ENCODE measurements at regions not wholly inside any gene's neighbourhood (a gene's known extent, or its start where the extent isn't known, plus 50 kb on each side); places are given as distances from the start of the nearest gene placed in this dataset.
"Not testable (repeated sequence)": the region's sequence is repeated elsewhere in the genome, so short reads cannot be mapped to it uniquely, and the experiment has no call there.

- no peak for DNase-seq (ENCODE audit: low spot score)
Observed at GRCh38 chr19:30276883-30277280, 95.3 kb upstream of the ZNF536 start.

GRCh38 chr19:30277941-30278881 is 94.0 kb upstream of the ZNF536 start:
- DNase-seq (ENCODE audit: low spot score) = no peak

- no peak for DNase-seq (ENCODE audit: low spot score)
Observed at GRCh38 chr19:30278882-30279254, 93.3 kb upstream of the ZNF536 start.

GRCh38 chr19:30280018-30280417 is 92.2 kb upstream of the ZNF536 start:
- no peak for DNase-seq (ENCODE audit: low spot score)

GRCh38 chr19:30281906-30282305 is 90.3 kb upstream of the ZNF536 start:
- DNase-seq (ENCODE audit: low spot score) = no peak

- DNase-seq (ENCODE audit: low spot score) = no peak
Observed at GRCh38 chr19:30283556-30283955, 88.6 kb upstream of the ZNF536 start.

GRCh38 chr19:30284209-30284608 is 88.0 kb upstream of the ZNF536 start:
- DNase-seq (ENCODE audit: low spot score) = no peak

- no peak for DNase-seq (ENCODE audit: low spot score)
Observed at GRCh38 chr19:30284885-30285284, 87.3 kb upstream of the ZNF536 start.

GRCh38 chr19:30286378-30286777 is 85.8 kb upstream of the ZNF536 start:
- DNase-seq (ENCODE audit: low spot score) = no peak

GRCh38 chr19:30287259-30287658 is 84.9 kb upstream of the ZNF536 start:
- DNase-seq (ENCODE audit: low spot score) = no peak

- no peak for DNase-seq (ENCODE audit: low spot score)
Observed at GRCh38 chr19:30287973-30288372, 84.2 kb upstream of the ZNF536 start.

GRCh38 chr19:30288911-30289310 is 83.3 kb upstream of the ZNF536 start:
- no peak for DNase-seq (ENCODE audit: low spot score)

- no peak for DNase-seq (ENCODE audit: low spot score)
Observed at GRCh38 chr19:30289336-30289735, 82.8 kb upstream of the ZNF536 start.

- DNase-seq (ENCODE audit: low spot score) = not testable (repeated sequence)
Observed at GRCh38 chr19:30290805-30291204, 81.4 kb upstream of the ZNF536 start.

- DNase-seq (ENCODE audit: low spot score) = no peak
Observed at GRCh38 chr19:30293051-30293785, 79.0 kb upstream of the ZNF536 start.

- DNase-seq (ENCODE audit: low spot score) = no peak
Observed at GRCh38 chr19:30297969-30298368, 74.2 kb upstream of the ZNF536 start.

- DNase-seq (ENCODE audit: low spot score) = no peak
Observed at GRCh38 chr19:30303131-30303654, 69.0 kb upstream of the ZNF536 start.

- no peak for DNase-seq (ENCODE audit: low spot score)
Observed at GRCh38 chr19:30304540-30304939, 67.6 kb upstream of the ZNF536 start.

- DNase-seq (ENCODE audit: low spot score) = no peak
Observed at GRCh38 chr19:30305346-30306060, 66.7 kb upstream of the ZNF536 start.

GRCh38 chr19:30307191-30307974 is 64.8 kb upstream of the ZNF536 start:
- no peak for DNase-seq (ENCODE audit: low spot score)

GRCh38 chr19:30309176-30309575 is 63.0 kb upstream of the ZNF536 start:
- no peak for DNase-seq (ENCODE audit: low spot score)

All from RKO (cell line).